NB4 (cell line): ENCODE measurements at regions not wholly inside any gene's neighbourhood (a gene's known extent, or its start where the extent isn't known, plus 50 kb on each side); places are given as distances from the start of the nearest gene placed in this dataset.

Experiments used
- DNase-seq: peaks from one replicate; pipeline ENCODE4 v3.0.0; 2010; ENCODE audit warnings: low read depth
- H3K4me3 ChIP-seq: one replicate; pipeline ENCODE4 v1.5.1; 2011; ENCODE audit warnings: mild to moderate bottlenecking, low read depth, low read length, moderate library complexity
- MYC ChIP-seq: IDR thresholded peaks from 2 replicates; pipeline ENCODE4 v1.6.1; 2011; ENCODE audit warnings: low read depth, low read length
- POLR2A ChIP-seq: IDR thresholded peaks from 2 replicates; pipeline ENCODE4 v1.6.1; 2011; ENCODE audit warnings: mild to moderate bottlenecking; ENCODE audit not compliant: insufficient read length; ENCODE audit errors: extremely low read depth
- TF ChIP-seq, protein P1 (sequence below): IDR thresholded peaks from one replicate; pipeline ENCODE4 v1.5.1; 2012; ENCODE audit warnings: low read depth, low read length
- TF ChIP-seq, protein P2 (sequence below): IDR thresholded peaks from 2 replicates; pipeline ENCODE4 v1.6.1; 2011; ENCODE audit warnings: low read depth, low read length

DNA sequence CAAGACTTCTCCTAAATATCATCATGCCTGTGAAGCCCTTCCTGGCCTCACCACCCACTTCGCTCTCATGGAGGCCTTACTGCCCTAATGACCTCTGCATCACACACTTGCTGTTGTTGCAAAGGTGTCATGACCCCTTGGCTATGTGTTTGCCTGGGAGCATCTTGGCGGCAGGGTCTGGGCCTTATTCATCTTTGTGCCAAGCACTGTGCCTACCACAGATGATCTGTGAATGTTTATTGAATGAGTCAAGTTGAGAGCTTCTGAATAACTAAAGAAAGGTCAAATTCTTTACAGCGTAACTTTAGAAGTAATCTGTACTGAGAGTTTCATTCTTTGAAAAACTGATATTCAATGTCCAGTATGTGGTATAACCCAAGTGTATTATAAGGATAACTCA lies 113.3 kb downstream of the TTC8 start:
- DNase-seq: no peak
- TF ChIP-seq, protein P1, sequence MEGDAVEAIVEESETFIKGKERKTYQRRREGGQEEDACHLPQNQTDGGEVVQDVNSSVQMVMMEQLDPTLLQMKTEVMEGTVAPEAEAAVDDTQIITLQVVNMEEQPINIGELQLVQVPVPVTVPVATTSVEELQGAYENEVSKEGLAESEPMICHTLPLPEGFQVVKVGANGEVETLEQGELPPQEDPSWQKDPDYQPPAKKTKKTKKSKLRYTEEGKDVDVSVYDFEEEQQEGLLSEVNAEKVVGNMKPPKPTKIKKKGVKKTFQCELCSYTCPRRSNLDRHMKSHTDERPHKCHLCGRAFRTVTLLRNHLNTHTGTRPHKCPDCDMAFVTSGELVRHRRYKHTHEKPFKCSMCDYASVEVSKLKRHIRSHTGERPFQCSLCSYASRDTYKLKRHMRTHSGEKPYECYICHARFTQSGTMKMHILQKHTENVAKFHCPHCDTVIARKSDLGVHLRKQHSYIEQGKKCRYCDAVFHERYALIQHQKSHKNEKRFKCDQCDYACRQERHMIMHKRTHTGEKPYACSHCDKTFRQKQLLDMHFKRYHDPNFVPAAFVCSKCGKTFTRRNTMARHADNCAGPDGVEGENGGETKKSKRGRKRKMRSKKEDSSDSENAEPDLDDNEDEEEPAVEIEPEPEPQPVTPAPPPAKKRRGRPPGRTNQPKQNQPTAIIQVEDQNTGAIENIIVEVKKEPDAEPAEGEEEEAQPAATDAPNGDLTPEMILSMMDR: no peak
- TF ChIP-seq POLR2A: no peak
- no peak for TF ChIP-seq MYC
- TF ChIP-seq, protein P2, sequence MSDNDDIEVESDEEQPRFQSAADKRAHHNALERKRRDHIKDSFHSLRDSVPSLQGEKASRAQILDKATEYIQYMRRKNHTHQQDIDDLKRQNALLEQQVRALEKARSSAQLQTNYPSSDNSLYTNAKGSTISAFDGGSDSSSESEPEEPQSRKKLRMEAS: no peak
- H3K4me3 ChIP-seq: no peak overlapping the region

DNA sequence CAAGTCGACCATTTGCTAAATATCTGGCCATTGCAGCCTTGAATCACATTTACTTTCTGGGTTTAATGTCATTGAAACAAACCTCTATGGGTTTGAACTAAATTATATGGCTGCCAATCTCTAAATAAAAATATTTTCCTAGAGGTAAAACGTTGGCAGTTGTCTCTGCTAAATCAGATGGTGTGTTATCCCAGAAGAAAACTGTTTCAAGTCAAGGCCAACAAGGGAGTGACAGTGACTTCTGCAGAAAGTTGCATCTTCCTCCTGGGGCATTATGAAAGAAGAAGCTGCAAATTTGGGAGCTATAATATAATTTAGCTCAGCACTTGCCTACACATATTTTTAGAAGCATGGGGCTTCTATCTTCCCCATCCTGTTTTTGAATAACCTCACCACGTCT lies 116.2 kb downstream of the TTC8 start:
- DNase-seq: no peak
- TF ChIP-seq POLR2A: no peak
- TF ChIP-seq, protein P2: no peak
- TF ChIP-seq, protein P1: no peak
- no peak for TF ChIP-seq MYC
- no peak overlapping the region for H3K4me3 ChIP-seq

DNA sequence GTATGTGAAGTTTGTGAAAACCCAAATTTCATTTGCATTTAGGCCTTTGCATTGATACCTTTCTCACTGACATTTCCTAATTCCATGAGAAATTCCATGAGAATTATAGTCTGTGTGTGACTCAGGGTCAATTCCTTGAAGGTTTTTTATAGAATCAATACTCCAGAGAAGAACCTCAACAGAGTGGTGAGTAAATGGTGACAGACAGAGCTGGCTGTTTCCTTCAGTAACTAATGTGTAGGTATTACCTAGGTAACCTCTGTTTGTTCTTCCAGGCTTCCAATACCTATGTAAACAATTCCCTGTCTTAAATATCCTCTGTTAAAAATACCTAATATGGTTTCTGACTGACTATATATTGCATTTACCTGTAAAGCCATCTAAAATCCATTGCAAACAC lies 117.0 kb downstream of the TTC8 start:
- TF ChIP-seq POLR2A: no peak
- TF ChIP-seq, protein P1: no peak
- TF ChIP-seq MYC: no peak
- TF ChIP-seq, protein P2: no peak
- DNase-seq: no peak

DNA sequence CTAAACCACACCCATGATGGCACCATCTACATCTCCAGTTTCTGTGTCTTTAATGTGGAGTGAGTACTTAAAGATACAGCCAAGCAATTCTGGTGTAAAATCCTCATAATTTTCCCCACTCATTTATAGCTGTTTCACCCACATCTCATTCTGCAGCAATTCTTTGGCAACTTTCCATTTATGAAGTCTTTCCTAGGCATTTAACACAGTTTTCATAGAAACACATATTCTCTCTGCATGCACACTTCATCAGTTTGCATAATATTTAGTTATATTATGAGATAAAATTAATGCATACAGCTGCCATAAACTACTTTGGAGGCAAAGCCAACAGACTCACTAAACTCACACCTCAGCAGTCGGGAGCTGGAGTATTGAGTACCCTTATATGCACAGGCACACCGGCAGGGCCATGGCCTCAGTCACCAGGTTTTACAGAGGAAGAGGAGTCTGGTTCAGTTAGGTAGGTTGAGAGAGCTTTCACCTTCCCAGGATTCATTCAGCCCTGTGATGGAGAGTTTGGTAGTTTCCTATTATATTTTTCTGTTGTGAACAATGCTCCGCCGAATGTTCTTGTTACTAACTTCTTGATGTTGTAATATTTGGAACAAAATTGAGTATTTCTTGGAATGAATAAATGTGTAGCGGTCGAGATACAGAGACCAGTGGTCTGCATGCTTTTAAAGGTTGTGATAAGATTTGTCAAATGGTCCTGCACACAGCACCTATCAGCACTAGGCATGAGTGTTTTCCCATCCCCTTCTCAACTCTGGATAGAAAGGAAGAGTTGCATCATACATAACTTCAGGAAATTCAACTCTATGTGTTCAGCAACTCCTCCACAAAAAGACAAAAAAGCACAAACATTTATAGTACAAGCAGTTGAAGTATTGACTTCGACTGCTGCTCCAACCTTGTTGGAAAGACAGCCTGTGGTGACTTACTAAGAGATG lies 123.5 kb downstream of the TTC8 start:
- TF ChIP-seq, protein P2: no peak
- TF ChIP-seq MYC (no peak), POLR2A (no peak)
- TF ChIP-seq, protein P1: no peak
- no peak for DNase-seq
- H3K4me3 ChIP-seq: no peak overlapping the region

More for the DNA sequence above, 117.0 kb downstream of the TTC8 start:
- no peak overlapping the region for H3K4me3 ChIP-seq

DNA sequence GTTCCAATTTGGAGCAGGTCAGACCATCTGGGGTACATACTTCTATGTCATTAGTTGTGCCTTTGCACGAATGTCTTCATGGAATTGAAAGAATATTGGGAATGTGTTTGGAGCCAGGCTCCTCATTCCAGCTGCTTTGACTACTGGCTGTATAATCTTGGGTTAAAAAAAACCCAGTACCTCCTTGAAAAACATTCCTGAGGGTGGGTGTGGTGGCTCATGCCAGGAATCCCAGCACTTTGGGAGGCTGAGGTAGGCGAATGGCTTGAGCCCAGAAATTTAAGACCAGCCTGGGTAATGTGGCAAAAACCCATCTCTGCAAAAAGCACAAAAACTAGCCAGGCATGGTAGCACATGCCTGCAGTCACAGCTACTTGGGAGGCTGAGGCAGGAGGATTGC lies 125.6 kb downstream of the TTC8 start:
- H3K4me3 ChIP-seq: no peak overlapping the region
- no peak for DNase-seq
- no peak for TF ChIP-seq POLR2A
- TF ChIP-seq, protein P1: no peak
- no peak for TF ChIP-seq MYC
- TF ChIP-seq, protein P2: no peak
